ENCODE measurements at regions not wholly inside any gene's neighbourhood (a gene's known extent, or its start where the extent isn't known, plus 50 kb on each side); places are given as distances from the start of the nearest gene placed in this dataset.
"Not testable (repeated sequence)": the region's sequence is repeated elsewhere in the genome, so short reads cannot be mapped to it uniquely, and the experiment has no call there.

GRCh38 chr7:159309214-159309613 lies 164.5 kb upstream of the VIPR2 start:
- TF ChIP-seq MAX, YY1 (IDR thresholded peaks at IDR 0.05): not testable (repeated sequence)

All from liver (tissue), 1 donor.